Central memory CD8-positive, alpha-beta T cell (primary cell): ENCODE measurements at regions not wholly inside any gene's neighbourhood (a gene's known extent, or its start where the extent isn't known, plus 50 kb on each side); places are given as distances from the start of the nearest gene placed in this dataset.
"Not testable (repeated sequence)": the region's sequence is repeated elsewhere in the genome, so short reads cannot be mapped to it uniquely, and the experiment has no call there.

ENCODE experiments used
- ATAC-seq: fragments of 150-1000 bp; cut with Tn5 transposase; replicated peaks from 2 replicates; pipeline ENCODE4 v1.10.0; 2022; ENCODE audit warnings: mild to moderate bottlenecking, moderate FRiP score, moderate number of reproducible peaks; ENCODE audit not compliant: poor library complexity, severe bottlenecking; ENCODE audit errors: extremely low read depth
- DNase-seq, 2 donors: peaks; one replicate each; pipeline ENCODE4 v3.0.0; 2021; ENCODE audit warnings: low spot score in 2 of 2
- H3K27ac Mint-ChIP-seq: one replicate; pipeline ENCODE4 v1.8.0; 2022; ENCODE audit warnings: low read depth, mild to moderate bottlenecking, moderate library complexity, mixed read lengths
- H3K27me3 Mint-ChIP-seq: one replicate; pipeline ENCODE4 v1.8.0; 2022; ENCODE audit warnings: mixed read lengths
- H3K36me3 Mint-ChIP-seq: one replicate; pipeline ENCODE4 v1.8.0; 2022; ENCODE audit warnings: mild to moderate bottlenecking, moderate library complexity, mixed read lengths; ENCODE audit not compliant: insufficient read depth
- H3K4me1 Mint-ChIP-seq: one replicate; pipeline ENCODE4 v1.8.0; 2022; ENCODE audit warnings: mixed read lengths
- H3K4me3 Mint-ChIP-seq: one replicate; pipeline ENCODE4 v1.8.0; 2022; ENCODE audit warnings: mild to moderate bottlenecking, moderate library complexity, mixed read lengths
- H3K9me3 Mint-ChIP-seq: one replicate; pipeline ENCODE4 v1.8.0; 2022; ENCODE audit warnings: mixed read lengths

DNA sequence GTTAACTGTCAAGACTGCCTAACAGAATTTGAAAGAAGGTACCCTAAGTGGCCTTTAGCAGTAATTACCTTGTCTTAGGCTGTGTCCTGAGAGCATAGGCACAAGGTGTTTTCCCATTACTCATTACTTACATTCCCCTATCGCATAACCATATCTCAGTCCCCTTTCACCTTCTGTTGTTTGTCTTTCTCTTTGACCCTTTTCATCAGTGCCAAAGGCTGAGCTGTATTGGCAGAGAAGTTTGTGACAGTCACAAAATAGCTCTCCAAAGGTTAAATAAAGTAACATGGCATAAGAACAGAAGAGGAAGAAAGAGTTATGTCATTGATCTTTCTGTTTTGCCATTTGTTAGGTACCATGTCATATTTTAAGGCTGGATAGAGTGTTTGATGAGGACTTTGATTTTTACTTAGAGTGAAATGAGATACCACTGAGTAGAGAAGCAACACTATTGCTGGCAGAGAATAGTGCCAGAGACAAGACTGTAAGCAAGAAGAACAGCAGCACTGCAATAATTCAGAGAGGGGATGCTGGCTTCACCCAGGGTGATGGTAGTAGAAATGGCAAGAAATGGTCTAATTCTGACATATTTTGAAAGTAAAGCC is 497.8 kb downstream of the TTLL7 start:
- no peaks in the 10 kb centered on the region for H3K4me1 Mint-ChIP-seq
- H3K36me3 Mint-ChIP-seq = no peaks in the 10 kb centered on the region
- peaks cover 34% of the 10 kb centered on the region for H3K9me3 Mint-ChIP-seq
- no peak overlapping the region for H3K27ac Mint-ChIP-seq
- H3K4me3 Mint-ChIP-seq = no peak overlapping the region
- DNase-seq = no peak
- no peak for ATAC-seq
- no peaks in the 10 kb centered on the region for H3K27me3 Mint-ChIP-seq

DNA sequence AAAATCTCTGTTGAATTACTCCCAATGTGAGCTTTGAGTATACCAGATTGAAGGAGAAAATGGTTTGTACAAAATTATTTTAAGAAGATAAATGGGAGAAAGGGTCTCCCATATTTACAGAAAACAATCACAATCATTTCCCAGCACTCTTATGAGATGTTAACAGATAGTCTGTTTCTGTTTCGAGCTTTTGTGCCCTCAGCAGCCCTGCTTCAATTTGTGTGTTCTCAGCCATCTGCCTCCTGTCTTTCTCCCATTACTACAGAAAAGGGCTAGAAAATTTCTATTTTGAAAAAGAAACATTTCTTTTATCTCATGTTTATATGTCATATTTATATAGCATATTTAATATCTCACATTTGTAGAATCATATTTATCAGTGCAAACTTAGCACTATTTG is 498.4 kb downstream of the TTLL7 start:
- Mint-ChIP-seq H3K4me3 (no peak overlapping the region), H3K9me3 (peaks cover 33% of the 10 kb centered on the region), H3K27me3 (no peaks in the 10 kb centered on the region), H3K27ac (no peak overlapping the region), H3K4me1 (no peaks in the 10 kb centered on the region), H3K36me3 (no peaks in the 10 kb centered on the region)
- no peak for ATAC-seq
- no peak for DNase-seq

DNA sequence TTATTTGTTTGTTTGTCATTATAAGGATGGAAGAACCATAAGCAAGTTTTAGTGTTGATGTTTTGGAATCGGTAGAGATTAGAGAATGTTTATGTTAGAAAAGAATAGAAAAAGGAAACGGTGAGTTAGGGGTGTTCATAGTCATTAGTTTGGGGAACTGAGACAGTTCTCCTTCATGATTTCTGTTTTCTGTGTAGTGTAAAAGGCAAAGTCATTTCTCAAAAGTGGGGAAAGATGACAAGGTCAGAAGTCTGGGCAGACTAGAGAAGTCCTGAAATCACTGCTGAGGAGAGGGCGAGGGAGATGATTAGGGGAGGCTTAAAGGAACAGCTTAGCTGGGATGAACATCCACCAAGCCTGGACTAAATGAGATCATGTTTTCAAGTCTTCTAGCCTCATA is 498.9 kb downstream of the TTLL7 start:
- H3K27ac Mint-ChIP-seq = no peak overlapping the region
- H3K27me3 Mint-ChIP-seq = no peaks in the 10 kb centered on the region
- no peaks in the 10 kb centered on the region for H3K36me3 Mint-ChIP-seq
- peaks cover 27% of the 10 kb centered on the region for H3K9me3 Mint-ChIP-seq
- ATAC-seq = no peak
- no peaks in the 10 kb centered on the region for H3K4me1 Mint-ChIP-seq
- DNase-seq = no peak
- H3K4me3 Mint-ChIP-seq = no peak overlapping the region

DNA sequence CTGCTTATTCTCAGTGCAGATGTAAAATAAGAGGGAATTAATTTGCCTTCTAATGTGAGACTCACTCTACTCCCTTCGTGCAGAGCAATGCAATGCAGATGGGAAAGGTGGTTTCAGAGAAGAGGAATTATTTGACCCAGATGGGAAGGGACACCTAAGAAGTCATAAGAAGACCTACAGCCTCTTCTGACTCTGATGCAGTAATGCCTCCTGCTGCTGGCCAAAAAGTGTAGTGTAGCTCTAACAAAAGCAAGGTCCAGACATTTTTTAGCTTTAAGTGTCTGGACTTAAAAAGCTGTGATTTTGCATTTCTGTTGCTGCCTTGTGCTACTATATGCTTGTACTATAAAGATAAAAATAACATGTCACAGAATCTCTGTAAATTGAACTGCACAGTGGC is 501.4 kb downstream of the TTLL7 start:
- no peaks in the 10 kb centered on the region for H3K27me3 Mint-ChIP-seq
- no peak for DNase-seq
- no peak for ATAC-seq
- H3K27ac Mint-ChIP-seq = no peak overlapping the region
- peaks cover 29% of the 10 kb centered on the region for H3K9me3 Mint-ChIP-seq
- H3K36me3 Mint-ChIP-seq = no peaks in the 10 kb centered on the region
- no peak overlapping the region for H3K4me3 Mint-ChIP-seq
- no peaks in the 10 kb centered on the region for H3K4me1 Mint-ChIP-seq

DNA sequence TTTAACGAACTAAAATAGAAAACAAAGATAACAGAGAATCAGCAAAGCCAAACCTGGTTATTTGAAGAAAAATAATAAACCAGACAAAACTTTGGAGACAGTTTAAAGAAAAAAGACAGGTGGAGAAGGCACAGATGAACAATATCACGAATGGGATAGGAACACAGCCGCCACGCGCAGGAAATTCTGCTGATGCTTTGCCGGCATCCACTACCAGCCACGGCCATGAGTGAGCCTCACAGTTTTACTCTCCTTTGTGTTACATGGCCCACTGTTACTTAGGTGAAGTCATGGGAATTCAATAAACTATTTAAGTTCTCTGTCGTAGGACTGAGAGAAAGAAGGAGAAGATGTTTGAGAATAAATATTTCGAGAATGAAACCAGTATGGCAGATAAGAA is 503.4 kb downstream of the TTLL7 start:
- Mint-ChIP-seq H3K4me3 (no peak overlapping the region), H3K4me1 (no peaks in the 10 kb centered on the region), H3K9me3 (peaks cover 24% of the 10 kb centered on the region), H3K27ac (no peak overlapping the region), H3K36me3 (no peaks in the 10 kb centered on the region), H3K27me3 (no peaks in the 10 kb centered on the region)
- ATAC-seq (no peak), DNase-seq (no peak)

DNA sequence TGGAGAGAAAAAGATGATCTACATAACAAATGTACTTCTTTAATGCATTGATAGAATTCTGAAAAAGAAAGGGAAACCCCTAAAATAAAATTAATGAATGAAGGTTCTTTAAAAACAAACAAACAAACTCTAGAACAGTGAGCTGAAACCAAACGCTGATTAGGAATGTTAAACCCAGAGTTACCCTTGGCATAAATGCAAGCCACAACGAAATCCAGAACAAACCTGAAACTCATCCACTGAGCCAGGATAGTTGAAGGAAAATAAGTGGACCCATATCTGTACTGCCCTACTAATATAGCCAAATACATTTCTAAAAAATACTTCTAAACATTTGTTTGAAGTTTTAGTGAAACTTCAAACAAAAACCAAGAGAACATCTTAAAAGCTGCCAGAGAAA is 505.3 kb downstream of the TTLL7 start:
- no peaks in the 10 kb centered on the region for H3K36me3 Mint-ChIP-seq
- H3K9me3 Mint-ChIP-seq = peaks cover 13% of the 10 kb centered on the region
- H3K4me1 Mint-ChIP-seq = no peaks in the 10 kb centered on the region
- no peak for ATAC-seq
- no peak overlapping the region for H3K4me3 Mint-ChIP-seq
- no peaks in the 10 kb centered on the region for H3K27me3 Mint-ChIP-seq
- H3K27ac Mint-ChIP-seq = no peak overlapping the region
- no peak for DNase-seq

DNA sequence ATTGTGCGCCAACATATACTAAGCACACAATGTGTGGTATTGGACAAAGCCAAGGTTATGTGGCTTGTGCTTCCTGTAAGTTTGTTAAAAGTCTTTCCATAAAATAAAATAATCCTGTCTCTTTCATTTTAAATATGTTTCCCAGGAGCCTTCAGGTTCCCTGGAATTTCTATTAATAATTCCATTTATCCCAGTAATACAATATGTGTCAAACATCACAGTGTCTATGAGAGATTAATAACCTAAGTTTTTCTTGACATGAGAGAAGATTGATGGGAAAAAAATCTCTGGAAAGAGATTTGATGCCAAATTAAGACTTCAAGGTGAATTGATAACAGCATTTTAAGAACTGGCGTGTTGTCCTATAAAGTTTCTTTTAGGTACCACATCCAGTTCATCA is 507.0 kb downstream of the TTLL7 start:
- Mint-ChIP-seq H3K27ac (no peak overlapping the region), H3K4me3 (no peak overlapping the region), H3K27me3 (no peaks in the 10 kb centered on the region), H3K36me3 (no peaks in the 10 kb centered on the region), H3K9me3 (peaks cover 17% of the 10 kb centered on the region), H3K4me1 (no peaks in the 10 kb centered on the region)
- no peak for ATAC-seq
- DNase-seq = no peak

DNA sequence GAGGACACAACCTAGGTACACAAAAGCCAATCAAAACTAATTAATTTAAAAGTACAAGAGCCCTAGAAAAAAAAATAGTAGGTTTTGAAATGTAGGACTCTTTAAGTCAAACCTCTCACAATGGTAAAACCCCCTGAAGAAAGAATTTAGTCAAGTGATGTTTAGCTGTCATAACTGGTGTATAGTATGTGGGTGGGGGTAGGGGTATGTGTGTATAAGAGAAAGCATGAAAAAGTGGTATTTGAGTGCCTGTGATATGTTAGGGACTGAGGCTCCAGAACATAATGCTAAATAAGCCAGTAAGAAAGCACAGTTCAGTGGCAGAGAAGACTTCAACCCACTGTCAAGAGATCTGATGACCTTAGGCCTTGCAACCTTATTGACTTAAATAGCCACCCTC is 507.9 kb downstream of the TTLL7 start:
- no peaks in the 10 kb centered on the region for H3K36me3 Mint-ChIP-seq
- H3K27me3 Mint-ChIP-seq = no peaks in the 10 kb centered on the region
- peaks cover 14% of the 10 kb centered on the region for H3K9me3 Mint-ChIP-seq
- no peak overlapping the region for H3K4me3 Mint-ChIP-seq
- H3K4me1 Mint-ChIP-seq = no peaks in the 10 kb centered on the region
- no peak for DNase-seq
- H3K27ac Mint-ChIP-seq = no peak overlapping the region
- no peak for ATAC-seq

DNA sequence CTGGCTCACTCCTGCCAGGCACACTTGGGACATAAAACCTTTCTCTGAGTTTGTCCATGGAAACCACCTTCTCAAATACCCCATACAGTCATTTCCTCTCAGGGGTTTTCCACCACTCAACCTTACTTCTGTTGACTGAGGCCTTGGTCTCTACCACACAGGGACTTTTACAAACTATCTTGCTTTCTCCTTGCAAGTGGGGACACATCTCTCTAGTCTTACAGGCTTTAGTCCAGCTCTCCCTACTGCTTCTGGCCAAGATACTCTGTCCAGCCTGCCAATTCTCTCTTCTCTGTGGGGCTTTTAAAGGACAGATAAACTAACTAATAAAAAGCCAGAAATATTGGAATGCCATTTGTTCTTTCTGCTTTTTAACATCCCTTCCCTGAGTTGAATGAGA is 510.8 kb downstream of the TTLL7 start:
- not testable (repeated sequence) for H3K4me1 Mint-ChIP-seq, H3K36me3 Mint-ChIP-seq, H3K4me3 Mint-ChIP-seq, H3K27me3 Mint-ChIP-seq, DNase-seq, H3K27ac Mint-ChIP-seq
- peak; percentile 62 for ATAC-seq
- peaks cover 15% of the 10 kb centered on the region for H3K9me3 Mint-ChIP-seq

DNA sequence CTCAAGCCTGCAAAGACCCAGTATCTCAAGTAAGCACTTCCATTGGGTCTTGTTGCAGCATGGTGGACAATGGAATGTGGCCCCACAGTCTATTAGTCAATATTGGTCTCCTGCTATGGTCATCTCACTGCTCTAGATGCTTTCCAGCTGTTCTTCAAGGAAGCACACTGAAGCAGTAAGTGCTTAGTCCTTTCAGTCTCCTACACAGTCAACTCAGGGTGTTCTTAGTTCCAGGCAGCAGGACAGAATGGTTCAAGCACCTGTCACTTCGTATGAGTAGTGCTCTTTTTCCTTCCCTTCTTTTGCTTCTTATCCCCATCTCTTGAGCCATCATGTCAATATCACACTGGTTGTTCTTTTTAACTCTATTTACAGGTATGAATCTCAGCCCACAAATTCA is 511.5 kb downstream of the TTLL7 start:
- not testable (repeated sequence) for H3K4me3 Mint-ChIP-seq, H3K27ac Mint-ChIP-seq, H3K36me3 Mint-ChIP-seq, DNase-seq, H3K27me3 Mint-ChIP-seq, ATAC-seq, H3K4me1 Mint-ChIP-seq
- H3K9me3 Mint-ChIP-seq = peaks cover 14% of the 10 kb centered on the region

DNA sequence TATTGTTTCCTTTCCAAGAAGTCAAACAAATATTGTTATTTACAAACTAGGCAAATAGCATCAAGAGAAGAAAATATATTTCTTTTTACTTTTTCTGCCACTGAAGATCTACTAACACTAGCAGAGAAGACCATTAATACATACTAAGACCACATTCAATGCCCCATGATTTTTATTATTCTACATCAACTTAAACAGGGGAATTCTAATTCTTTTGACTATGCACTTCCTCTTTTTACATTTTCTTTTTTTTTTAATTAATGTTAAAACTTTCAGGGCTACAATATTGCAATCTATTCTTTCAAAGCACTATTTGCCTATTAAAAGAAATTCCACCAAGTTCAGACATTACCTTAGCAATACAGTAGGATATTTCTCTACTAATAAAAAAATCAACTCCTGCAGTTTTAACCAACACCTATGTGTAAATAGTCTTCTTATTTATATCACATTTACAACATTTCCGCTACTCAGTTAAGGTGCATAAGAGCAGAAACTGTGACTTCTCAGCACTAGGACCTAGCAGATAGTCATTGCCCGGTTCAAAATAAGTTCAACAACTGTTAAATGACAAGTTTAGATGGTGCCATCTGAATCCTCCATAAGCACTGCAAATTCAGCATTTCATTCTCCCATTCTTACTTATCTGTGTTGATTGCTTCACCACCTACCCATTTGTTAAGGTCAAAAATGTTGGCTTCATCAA is 513.5 kb downstream of the TTLL7 start:
- H3K4me1 Mint-ChIP-seq, H3K4me3 Mint-ChIP-seq, ATAC-seq, H3K27ac Mint-ChIP-seq, DNase-seq, H3K36me3 Mint-ChIP-seq, H3K27me3 Mint-ChIP-seq: not testable (repeated sequence)
- peaks cover 18% of the 10 kb centered on the region for H3K9me3 Mint-ChIP-seq

DNA sequence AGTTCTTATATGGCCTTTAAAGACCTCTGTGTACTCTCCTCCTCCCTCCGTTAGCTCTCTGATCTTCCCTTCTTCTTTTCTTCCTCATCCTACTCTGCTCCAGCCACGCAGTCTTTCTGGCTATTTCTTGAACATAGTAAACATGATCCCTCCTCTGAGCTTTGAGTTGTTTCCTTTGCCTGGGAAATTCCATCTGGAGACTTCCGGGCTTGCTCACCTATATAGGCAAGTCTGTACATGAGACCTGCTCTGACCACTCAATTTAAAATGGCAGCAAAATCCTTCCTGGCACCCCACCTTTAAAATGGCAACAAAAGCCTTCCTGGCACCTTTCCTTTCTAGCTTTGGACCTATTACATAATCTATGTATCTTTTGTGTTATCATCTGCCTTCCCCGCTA is 517.6 kb downstream of the TTLL7 start:
- H3K4me3 Mint-ChIP-seq, H3K27ac Mint-ChIP-seq, H3K4me1 Mint-ChIP-seq, ATAC-seq, H3K27me3 Mint-ChIP-seq, DNase-seq, H3K36me3 Mint-ChIP-seq: not testable (repeated sequence)
- H3K9me3 Mint-ChIP-seq = peaks cover 26% of the 10 kb centered on the region

DNA sequence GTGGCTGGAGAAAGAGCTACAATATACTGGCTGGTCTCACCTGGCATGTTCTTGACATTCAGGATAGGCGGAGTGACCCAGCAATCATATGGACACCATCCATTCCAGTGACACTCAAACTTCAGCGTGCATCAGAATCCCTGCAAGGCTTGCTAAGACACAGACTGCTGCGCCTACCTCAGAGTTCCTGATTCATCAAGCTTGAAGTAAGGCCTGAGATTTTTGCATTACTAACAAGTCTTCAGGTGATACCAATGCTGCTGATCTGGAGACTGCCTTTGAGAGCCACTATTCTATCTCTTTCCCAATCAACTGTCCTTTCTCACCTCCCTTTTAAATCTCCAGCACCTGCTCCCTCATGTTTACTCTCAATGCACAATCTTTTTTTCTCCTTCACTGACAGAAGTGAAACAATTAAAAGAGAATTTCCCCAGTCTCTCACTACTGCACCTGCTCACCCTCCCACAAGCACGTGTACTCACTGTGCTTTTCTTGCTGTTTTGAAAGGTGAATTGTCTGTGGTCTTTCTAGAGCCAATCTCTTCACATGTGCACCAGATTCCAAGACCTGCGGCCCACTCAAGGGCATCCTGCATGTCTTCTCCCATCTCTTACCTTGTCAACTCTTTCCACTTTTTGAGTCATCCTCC is 519.2 kb downstream of the TTLL7 start:
- H3K4me3 Mint-ChIP-seq, DNase-seq, H3K36me3 Mint-ChIP-seq, H3K27me3 Mint-ChIP-seq, ATAC-seq, H3K4me1 Mint-ChIP-seq: not testable (repeated sequence)
- Mint-ChIP-seq H3K9me3 (peaks cover 27% of the 10 kb centered on the region), H3K27ac (peak overlapping the region; percentile 17)
